ENCODE measurements at regions not wholly inside any gene's neighbourhood (a gene's known extent, or its start where the extent isn't known, plus 50 kb on each side); places are given as distances from the start of the nearest gene placed in this dataset.

DNA sequence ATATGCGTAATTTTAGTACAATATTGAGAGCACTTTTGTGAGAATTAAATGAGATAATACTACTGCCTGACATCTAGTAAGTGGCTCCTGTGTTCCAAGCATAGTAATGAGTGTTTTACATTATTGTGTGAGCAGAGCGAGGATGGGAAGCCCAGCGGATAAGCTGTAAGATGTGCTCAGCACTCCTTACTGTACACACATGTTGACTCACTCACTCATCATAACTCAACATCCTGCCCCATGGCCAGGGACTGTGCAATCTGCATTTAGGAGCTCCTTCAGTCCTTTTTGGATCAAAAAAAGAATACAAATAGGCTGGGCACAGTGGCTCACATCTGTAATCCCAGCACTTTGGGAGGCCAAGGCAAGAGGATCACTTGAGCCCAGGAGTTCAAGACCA is 72.9 kb upstream of the NEBL start:
- Histone ChIP-seq H3K4me3 (no peak overlapping the region), H3K36me3 (no peaks in the 10 kb centered on the region), H3K27ac (no peak overlapping the region), H3K4me1 (no peaks in the 10 kb centered on the region), H3K27me3 (ENCODE audit: low read depth) (no peaks in the 10 kb centered on the region), H3K9me3 (no peaks in the 10 kb centered on the region)
- TF ChIP-seq, protein P1, sequence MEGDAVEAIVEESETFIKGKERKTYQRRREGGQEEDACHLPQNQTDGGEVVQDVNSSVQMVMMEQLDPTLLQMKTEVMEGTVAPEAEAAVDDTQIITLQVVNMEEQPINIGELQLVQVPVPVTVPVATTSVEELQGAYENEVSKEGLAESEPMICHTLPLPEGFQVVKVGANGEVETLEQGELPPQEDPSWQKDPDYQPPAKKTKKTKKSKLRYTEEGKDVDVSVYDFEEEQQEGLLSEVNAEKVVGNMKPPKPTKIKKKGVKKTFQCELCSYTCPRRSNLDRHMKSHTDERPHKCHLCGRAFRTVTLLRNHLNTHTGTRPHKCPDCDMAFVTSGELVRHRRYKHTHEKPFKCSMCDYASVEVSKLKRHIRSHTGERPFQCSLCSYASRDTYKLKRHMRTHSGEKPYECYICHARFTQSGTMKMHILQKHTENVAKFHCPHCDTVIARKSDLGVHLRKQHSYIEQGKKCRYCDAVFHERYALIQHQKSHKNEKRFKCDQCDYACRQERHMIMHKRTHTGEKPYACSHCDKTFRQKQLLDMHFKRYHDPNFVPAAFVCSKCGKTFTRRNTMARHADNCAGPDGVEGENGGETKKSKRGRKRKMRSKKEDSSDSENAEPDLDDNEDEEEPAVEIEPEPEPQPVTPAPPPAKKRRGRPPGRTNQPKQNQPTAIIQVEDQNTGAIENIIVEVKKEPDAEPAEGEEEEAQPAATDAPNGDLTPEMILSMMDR (IDR thresholded peaks at IDR 0.05) = no peak
- intact Hi-C loops (cut with DNase I) = no loop called here
- ATAC-seq (peak in 1 of 2 donors; percentile 57), DNase-seq (no peak)

DNA sequence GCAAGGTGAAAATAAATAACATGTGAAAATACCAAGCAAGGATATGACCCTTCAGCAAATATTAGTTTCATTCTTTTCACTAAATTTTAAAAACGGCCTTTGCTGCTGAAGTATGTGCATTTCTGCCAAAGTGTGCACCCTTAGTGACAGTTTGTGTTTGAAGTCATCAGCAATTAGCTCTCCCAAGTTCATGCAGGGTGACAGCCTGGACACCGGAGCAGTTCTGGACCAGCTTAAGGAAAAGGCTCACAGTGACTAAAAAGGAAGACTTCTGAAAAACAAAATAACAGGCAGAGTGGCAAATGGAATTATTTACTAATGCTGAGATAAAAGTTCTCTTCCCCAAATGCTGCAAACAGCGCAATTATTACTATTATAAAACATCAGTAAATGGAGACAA is 69.3 kb upstream of the NEBL start:
- ATAC-seq (no peak), DNase-seq (no peak)
- TF ChIP-seq, protein P1 (IDR thresholded peaks at IDR 0.05) = no peak
- Histone ChIP-seq H3K36me3 (no peaks in the 10 kb centered on the region), H3K27me3 (ENCODE audit: low read depth) (no peaks in the 10 kb centered on the region), H3K27ac (no peak overlapping the region), H3K9me3 (no peaks in the 10 kb centered on the region), H3K4me1 (no peaks in the 10 kb centered on the region), H3K4me3 (no peak overlapping the region)
- intact Hi-C loops (cut with DNase I) = no loop called here

DNA sequence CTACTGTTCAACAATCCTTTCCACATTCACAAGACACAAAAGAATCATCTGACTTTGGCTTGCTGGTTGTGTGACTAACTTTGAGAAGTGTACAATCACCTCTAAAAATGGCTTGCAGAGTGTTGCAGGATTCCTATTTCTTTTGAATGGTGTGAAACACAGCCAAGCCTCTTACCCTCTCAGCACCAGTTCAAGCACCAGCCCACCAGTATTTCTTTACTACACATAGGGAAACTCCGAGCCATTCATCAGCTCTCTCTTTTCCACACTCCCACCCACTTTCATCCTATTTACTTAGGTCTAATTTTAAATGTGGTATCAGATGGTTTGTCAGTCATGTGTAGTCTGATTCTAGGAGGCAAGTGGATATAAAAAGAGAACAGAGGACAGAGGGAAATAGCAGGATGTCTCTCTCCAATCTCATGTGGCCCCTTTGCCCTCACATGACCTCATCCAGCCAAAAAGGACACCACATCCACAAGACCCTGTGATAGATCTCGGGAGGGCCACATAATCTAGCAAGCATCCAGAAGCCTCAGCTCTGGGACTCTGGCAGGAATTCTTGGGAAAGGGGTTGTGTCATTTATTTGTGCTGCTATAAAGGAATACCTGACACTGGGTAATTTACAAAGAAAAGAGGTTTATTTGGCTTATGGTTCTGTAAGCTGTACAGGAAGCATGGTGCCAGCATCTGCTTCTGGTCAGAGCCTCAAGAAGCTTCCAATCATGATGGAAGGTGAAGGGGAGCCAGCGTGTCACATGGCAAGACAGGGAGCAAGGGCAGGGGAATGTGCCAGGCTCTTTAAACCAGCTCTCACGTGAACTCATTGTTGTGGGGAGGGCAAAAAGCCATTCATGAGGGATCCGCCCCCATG is 66.8 kb upstream of the NEBL start:
- H3K27me3 ChIP-seq (ENCODE audit: low read depth) = no peaks in the 10 kb centered on the region
- H3K9me3 ChIP-seq = no peaks in the 10 kb centered on the region
- H3K27ac ChIP-seq = no peak overlapping the region
- DNase-seq (no peak), ATAC-seq (no peak)
- H3K36me3 ChIP-seq = no peaks in the 10 kb centered on the region
- H3K4me3 ChIP-seq = no peak overlapping the region
- no peaks in the 10 kb centered on the region for H3K4me1 ChIP-seq
- intact Hi-C loops (cut with DNase I) = no loop called here
- TF ChIP-seq, protein P1 (IDR thresholded peaks at IDR 0.05) = no peak

DNA sequence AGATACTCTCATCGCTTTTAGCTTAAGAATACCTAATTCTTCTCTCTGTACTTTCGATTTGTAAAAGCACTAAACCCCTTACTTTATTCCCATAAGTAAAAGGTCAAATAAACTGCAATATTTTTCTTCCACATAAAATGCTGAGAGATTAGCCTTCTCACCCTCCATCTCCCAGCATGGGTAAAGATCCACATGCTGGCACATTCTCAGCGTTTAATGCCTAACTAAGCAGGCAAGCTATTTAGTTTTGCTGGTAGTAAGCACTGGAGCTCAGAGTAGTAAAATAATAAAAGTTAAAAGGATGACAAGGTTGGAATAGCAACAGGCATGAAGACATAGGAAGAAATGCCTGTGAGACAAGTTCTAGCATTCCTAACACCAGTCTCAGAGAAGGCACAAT is 65.9 kb upstream of the NEBL start:
- Histone ChIP-seq H3K4me3 (no peak overlapping the region), H3K4me1 (no peaks in the 10 kb centered on the region), H3K9me3 (no peaks in the 10 kb centered on the region), H3K36me3 (no peaks in the 10 kb centered on the region), H3K27me3 (ENCODE audit: low read depth) (no peaks in the 10 kb centered on the region), H3K27ac (no peak overlapping the region)
- intact Hi-C loops (cut with DNase I) = no loop called here
- no peak for DNase-seq
- TF ChIP-seq, protein P1 (IDR thresholded peaks at IDR 0.05) = no peak
- ATAC-seq = no peak

DNA sequence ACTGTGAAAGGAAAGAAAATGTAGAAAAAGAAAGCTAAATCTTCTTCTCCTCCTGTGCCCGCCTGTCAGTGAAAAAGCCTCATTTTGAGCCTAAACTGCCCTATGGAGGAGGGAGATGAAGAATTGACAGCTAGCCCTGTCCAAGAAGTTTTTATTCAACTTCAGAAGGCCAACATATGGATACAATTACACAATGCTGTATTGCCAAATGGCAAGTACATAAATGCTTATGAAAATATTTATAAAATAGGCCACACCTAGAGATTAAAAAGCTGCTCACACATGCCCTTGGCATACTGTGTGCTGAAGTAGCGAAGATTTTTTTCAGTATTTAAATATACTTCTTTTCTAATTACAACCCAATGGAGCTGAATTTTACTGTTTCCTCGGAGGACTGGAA is 65.1 kb upstream of the NEBL start:
- no peak for ATAC-seq
- no peaks in the 10 kb centered on the region for H3K36me3 ChIP-seq
- H3K27ac ChIP-seq = no peak overlapping the region
- no peak overlapping the region for H3K4me3 ChIP-seq
- no peaks in the 10 kb centered on the region for H3K9me3 ChIP-seq
- no peaks in the 10 kb centered on the region for H3K4me1 ChIP-seq
- DNase-seq = no peak
- intact Hi-C loops (cut with DNase I) = no loop called here
- H3K27me3 ChIP-seq (ENCODE audit: low read depth) = no peaks in the 10 kb centered on the region
- TF ChIP-seq, protein P1 (IDR thresholded peaks at IDR 0.05) = no peak

Measured in lower lobe of right lung (tissue), 2 donors.